ENCODE measurements at regions not wholly inside any gene's neighbourhood (a gene's known extent, or its start where the extent isn't known, plus 50 kb on each side); places are given as distances from the start of the nearest gene placed in this dataset.

DNA sequence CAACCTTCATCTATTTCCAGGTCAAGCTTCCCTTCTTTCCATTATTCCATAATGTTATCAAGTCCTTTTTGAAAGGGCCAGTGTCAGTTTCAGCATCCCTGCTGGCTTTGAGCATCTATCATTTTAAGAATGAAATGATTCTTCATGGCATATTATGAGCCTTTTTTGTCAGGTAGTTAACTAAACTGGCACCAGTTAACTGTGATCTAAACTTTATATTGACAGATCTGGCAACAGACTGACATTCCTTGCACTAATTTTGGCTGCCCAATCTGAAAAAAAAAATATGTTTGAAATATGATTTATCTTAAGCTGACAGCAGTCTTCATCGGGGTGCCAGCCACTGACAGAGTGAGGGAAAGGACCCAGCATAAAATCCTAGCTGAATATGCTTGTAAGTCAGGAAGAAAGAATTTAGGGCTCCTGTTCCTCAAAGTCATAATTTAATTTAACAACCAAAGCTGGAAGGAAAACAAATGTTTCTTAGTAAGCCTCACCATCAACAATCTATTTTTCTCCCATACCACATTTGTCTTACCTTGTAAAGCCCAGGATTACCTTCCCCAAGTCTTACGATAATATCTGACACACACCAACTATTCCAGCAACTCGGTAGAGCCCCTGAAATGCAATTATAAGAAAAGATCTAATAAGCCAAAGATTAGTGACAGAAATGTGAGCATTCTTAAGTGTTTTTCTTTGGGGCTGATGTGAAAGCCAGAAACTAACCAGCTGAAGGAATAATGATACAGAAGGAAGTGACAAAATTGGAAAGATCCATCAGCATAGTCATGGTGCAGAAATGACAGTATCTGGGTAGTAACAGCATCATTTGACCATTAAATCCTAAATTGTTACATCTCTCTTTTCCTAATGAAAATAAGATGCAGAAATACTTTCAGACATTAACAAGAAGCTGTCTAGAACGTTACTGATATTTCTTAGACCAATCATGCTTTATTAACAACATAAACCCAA is 228.1 kb downstream of the RBM43 start:
- DNase-seq, result no peak

GRCh38 chr2:151032741-151033191 is 228.9 kb downstream of the RBM43 start:
- no peak for DNase-seq

- no peak for DNase-seq
These were observed 230.9 kb downstream of the RBM43 start for GRCh38 chr2:151030663-151031230.

- DNase-seq, result no peak
These were observed 232.1 kb downstream of the RBM43 start for GRCh38 chr2:151029406-151030157.

DNA sequence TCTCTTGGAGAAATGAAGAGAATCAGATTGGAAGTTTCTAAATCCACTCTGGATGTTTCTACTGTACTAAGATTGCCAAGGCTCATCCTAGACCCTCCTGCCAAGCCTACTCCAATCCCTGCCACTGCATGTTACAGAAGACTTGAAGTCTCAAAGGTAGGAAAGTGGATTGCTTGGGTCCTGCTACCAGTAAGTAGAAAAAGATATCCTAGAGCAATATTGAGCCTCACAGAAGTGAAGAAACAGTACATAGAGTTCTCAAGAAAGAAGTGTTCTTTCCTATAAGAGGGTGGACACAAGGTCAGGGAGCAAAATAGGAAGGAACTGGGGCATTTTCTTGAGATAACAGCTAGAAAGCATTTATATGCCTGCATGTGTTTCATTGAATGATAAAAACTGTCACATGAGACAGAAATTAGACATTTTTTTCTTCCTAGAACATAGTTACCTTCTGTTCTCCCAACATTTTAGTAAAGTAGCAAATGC is 232.9 kb downstream of the RBM43 start:
- DNase-seq, result no peak

- no peak for DNase-seq
These were observed 234.5 kb downstream of the RBM43 start for GRCh38 chr2:151027151-151027550.

DNA sequence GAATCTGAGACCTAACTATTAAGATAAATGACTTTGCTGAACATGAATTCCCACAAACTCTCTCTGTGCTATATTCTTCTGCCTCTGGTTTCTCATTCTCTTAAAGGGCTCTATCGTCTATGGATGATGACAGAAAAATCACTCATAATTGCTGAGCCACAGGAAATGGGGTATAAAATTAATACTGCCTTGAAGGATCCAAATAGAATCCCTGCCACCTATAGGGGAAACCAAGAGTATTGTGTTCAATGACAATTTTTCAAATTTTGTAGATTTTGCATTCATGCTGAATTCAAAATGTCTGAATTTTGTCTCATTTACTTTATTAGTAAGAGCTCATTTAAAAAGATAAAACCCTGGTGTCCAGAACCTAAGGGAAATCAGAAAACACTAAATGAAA is 235.8 kb downstream of the RBM43 start:
- DNase-seq, result no peak

- no peak for DNase-seq
These were observed 236.9 kb downstream of the RBM43 start for GRCh38 chr2:151024696-151025251.

DNA sequence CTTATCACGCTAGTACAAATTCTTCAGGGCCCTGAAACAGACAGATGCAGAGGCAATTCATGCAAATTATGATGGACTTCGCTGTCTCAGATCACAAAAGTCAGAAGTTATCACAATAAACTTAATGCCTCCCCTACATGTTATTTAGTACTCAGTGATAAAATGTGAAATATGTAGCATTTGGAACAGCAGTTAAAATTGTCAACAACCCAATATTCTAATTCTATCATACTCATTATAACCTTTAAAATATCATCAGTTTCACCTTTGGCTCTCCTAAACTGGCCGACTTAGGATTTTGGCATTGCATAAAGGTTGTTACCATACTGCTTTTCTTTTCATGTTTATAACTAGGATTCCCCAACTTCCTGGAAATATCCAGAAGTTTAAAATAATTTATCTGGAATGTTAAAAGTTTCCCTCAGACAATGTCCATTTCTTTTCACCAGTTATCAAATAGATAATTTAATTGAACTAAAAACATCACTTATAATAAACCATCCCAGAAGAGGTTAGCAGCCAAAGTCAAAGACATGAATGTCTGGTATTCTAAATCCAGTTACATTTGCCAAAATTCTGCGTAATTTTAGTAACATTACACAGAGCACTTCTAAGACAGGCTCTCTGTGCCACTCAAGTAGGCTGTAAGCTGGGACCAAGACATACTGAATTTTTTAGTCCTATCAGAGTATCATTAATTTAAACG is 239.8 kb downstream of the RBM43 start:
- no peak for DNase-seq

DNA sequence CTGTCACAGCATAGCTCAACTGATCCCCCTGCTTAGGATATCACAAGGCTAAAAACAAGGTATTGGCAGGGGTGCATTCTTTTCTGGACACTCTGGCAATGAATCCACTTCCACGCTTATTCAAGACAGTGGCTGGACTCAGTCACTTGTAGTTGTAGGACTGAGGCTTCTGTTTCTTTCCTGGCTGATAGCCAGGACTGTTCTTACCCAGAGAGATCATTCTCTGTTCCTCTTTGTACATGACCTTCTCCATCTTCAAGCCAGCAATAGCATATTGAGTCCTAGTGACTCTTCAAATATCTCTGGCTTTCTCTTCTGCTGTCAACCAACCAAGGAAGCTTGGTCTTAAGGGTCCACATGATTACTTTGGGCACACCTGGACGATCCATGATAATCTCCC is 241.3 kb downstream of the RBM43 start:
- no peak for DNase-seq

GRCh38 chr2:151009437-151010175 is 252.1 kb downstream of the RBM43 start:
- DNase-seq, result no peak

DNA sequence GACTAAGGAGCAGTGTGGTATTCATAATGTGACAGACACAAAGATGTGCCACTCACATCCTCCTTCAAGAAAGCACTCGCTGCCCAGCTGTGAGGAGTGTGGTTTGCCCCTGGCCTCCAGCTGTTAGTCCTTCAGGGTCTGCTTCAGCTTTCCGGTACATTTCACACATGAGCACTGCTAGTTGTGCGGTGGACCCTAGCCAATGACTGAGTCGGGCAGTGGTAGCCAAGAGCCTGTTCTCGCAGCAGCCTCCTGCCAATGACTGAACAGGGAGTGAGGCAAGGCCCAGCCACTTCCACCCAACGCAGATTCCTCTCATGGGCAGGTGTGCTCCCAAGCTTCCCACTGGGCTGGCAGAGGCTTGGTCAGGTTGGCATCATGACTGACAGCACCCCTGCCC is 254.3 kb downstream of the RBM43 start:
- no peak for DNase-seq

- DNase-seq, result no peak
These were observed 258.6 kb downstream of the RBM43 start for GRCh38 chr2:151002959-151003600.

DNA sequence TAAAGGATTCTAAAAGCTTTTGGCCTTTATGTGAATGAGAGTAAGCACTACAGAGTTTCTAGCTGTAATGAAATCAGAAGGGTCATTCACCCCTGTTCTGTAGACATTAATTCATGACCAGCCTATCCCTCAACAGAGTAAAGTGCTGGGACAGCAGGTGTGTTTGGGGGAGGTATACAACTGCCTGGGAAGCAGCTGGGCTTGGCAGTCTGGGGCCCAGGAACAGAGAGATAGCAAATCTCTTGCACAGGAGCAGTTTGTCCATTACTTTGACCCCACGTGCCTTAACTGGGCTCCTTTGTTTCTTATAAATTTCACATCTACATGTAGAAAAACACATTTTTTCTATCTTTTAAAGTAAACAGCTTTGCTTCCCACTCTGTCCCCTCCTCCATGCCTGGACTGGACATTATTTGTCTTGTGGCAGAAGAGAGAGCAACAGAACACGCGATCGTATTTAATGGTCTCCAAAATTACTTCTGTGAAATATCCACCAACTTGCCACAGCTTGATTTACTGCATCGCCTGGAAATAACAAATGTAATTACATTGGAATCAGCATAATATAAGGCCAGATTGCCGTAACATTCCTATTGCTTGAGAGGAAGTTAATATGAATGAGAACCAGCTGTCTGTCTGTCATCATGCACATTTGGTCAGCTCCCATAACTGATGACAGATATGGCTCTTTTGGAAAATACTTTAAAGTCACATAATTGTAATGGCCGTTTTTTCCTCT is 263.8 kb downstream of the RBM43 start:
- DNase-seq, result no peak

- no peak for DNase-seq
These were observed 264.6 kb downstream of the RBM43 start for GRCh38 chr2:150997066-150997465.

- no peak for DNase-seq
These were observed 267.6 kb downstream of the RBM43 start for GRCh38 chr2:150994076-150994475.

- DNase-seq, result no peak
These were observed 271.7 kb downstream of the RBM43 start for GRCh38 chr2:150989969-150990368.

DNA sequence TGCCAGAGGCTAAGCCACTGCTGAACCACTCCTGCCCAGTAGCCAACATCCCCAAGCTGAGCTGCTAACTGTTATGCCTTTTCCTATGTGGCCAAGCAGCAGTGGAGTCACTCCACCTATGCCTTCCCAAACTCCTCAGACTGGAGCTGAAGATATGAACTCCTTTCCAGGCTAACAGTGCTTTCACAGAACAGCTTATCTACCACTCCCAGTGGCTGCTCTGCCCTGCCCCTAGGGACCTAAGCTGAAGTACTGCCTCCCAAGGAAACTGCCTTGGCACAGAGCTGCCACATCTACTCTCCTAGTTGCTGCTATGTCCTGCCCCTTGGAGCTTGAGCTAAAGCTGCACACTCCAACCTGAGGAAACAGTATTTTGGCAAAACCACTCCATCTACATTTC is 275.9 kb downstream of the RBM43 start:
- DNase-seq, result no peak

GRCh38 chr2:150983314-150983897 is 278.3 kb downstream of the RBM43 start:
- no peak for DNase-seq
